K562 (cell line): ENCODE measurements at regions not wholly inside any gene's neighbourhood (a gene's known extent, or its start where the extent isn't known, plus 50 kb on each side); places are given as distances from the start of the nearest gene placed in this dataset.

ENCODE experiments used
- CC2D1A ChIP-seq: fragments of 450-650 bp; IDR thresholded peaks from 2 replicates; pipeline ENCODE4 v1.6.1; 2017; ENCODE audit warnings: mild to moderate bottlenecking
- KDM1A ChIP-seq, 2 experiments: fragments of 450-650 bp; IDR thresholded peaks; 2 replicates each; pipeline ENCODE4 v1.6.1; 2016; ENCODE audit warnings: mild to moderate bottlenecking in 2 of 2
- MAFG ChIP-seq: fragments of 450-650 bp; conservative IDR thresholded peaks from 2 replicates; pipeline ENCODE4 v1.6.1; 2016; ENCODE audit warnings: missing genetic modification characterization, missing compliant biosample characterization
- MED1 ChIP-seq: sonication (generic); formaldehyde crosslinking; IDR thresholded peaks from 2 replicates; pipeline ENCODE4 v1.8.1; 2023; ENCODE audit warnings: missing genetic modification reagents, borderline replicate concordance
- NR4A1 ChIP-seq, 2 experiments: fragments of 250-450 bp in 1 of 2; fragments of 450-650 bp in 1 of 2; sonication (Bioruptor Pico) in 1 of 2; IDR thresholded peaks; 2 replicates each; pipeline versions ENCODE4 v1.4.0 to v1.6.1; 2016 to 2020; ENCODE audit warnings: mild to moderate bottlenecking in 2 of 2, missing compliant biosample characterization in 1 of 2, missing genetic modification characterization in 1 of 2, moderate library complexity in 1 of 2
- PML ChIP-seq: IDR thresholded peaks from 2 replicates; pipeline ENCODE4 v1.6.1; 2012; ENCODE audit warnings: low read length, inconsistent platforms
- SAFB2 ChIP-seq: fragments of 200-400 bp; formaldehyde crosslinking; IDR thresholded peaks from 2 replicates; pipeline ENCODE4 v1.6.1; 2018; ENCODE audit warnings: borderline replicate concordance, low read length, low read depth, moderate library complexity; ENCODE audit not compliant: severe bottlenecking
- SMARCB1 ChIP-seq: IDR thresholded peaks from 2 replicates; pipeline ENCODE4 v1.6.1; 2011; ENCODE audit warnings: improper control_type of control experiment, low read depth; ENCODE audit not compliant: insufficient read length
- TSHZ1 ChIP-seq: fragments of 250-450 bp; sonication (Bioruptor Pico); IDR thresholded peaks from 2 replicates; pipeline ENCODE4 v1.4.0; 2020; ENCODE audit warnings: mild to moderate bottlenecking, moderate library complexity
- ZNF778 ChIP-seq: fragments of 450-650 bp; formaldehyde crosslinking; IDR thresholded peaks from 2 replicates; pipeline ENCODE4 v1.4.0; 2020; ENCODE audit warnings: mild to moderate bottlenecking, moderate library complexity
- TF ChIP-seq, protein P1 (sequence below): sonication (generic); formaldehyde crosslinking; IDR thresholded peaks from 2 replicates; pipeline ENCODE4 v1.8.1; 2023; ENCODE audit warnings: mild to moderate bottlenecking, missing genetic modification reagents
- TF ChIP-seq, protein P2 (sequence below), 2 experiments: fragments of 450-650 bp in 1 of 2; sonication (generic) in 1 of 2; formaldehyde crosslinking in 1 of 2; IDR thresholded peaks in 1 of 2; conservative IDR thresholded peaks in 1 of 2; 2 replicates each; pipeline versions ENCODE4 v1.6.1 to v1.8.1; 2016 to 2023; ENCODE audit warnings: mild to moderate bottlenecking in 2 of 2, moderate library complexity in 2 of 2, inconsistent platforms in 1 of 2, missing genetic modification reagents in 1 of 2
- TF ChIP-seq, protein P3 (sequence below): fragments of 450-650 bp; IDR thresholded peaks from 2 replicates; pipeline ENCODE4 v1.6.1; 2016

DNA sequence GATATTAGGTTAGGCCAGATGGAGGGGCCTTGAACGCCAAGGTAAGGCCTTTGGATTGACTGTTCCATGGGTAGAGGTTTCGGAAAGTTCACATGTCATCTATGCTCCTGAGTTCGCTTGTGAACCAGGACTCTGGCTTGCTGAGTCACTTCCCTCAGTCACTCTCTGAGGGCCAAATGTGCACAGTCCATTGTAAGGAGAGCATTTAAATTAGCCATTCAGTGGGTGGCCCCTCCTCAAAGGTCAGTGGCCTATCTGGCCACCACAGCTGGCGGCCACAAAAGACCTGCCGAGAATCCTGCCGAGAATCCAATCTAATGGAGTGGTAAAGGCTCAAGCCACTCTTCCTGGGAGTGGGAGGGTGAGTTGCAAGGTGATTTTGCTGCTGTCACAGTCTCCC is 58.9 kb upstream of the ARAP3 start (continued):
- TF ChIP-seq, protein P1, sequence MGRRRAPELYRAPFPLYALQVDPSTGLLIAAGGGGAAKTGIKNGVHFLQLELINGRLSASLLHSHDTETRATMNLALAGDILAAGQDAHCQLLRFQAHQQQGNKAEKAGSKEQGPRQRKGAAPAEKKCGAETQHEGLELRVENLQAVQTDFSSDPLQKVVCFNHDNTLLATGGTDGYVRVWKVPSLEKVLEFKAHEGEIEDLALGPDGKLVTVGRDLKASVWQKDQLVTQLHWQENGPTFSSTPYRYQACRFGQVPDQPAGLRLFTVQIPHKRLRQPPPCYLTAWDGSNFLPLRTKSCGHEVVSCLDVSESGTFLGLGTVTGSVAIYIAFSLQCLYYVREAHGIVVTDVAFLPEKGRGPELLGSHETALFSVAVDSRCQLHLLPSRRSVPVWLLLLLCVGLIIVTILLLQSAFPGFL (CRISPR knock-in tag): no peak
- peak; percentile 76 for TF ChIP-seq MAFG (tag)
- no peak for TF ChIP-seq SMARCB1
- TF ChIP-seq ZNF778: no peak
- no peak for TF ChIP-seq SAFB2
- peak; percentile 30 to 37; a peak in 2 of 4 replicates for TF ChIP-seq KDM1A (IDR thresholded peaks at IDR 0.05)
- no peak for TF ChIP-seq CC2D1A
- TF ChIP-seq, protein P2, sequence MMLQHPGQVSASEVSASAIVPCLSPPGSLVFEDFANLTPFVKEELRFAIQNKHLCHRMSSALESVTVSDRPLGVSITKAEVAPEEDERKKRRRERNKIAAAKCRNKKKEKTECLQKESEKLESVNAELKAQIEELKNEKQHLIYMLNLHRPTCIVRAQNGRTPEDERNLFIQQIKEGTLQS (IDR thresholded peaks at IDR 0.05): peak; percentile 18; the same call in 1 of the 2 replicates
- TF ChIP-seq, protein P2 (CRISPR knock-in tag; conservative IDR thresholded peaks at IDR 0.05): no peak
- no peak for TF ChIP-seq TSHZ1 (CRISPR knock-in tag)
- TF ChIP-seq NR4A1 (CRISPR knock-in tag; IDR thresholded peaks at IDR 0.05): no peak
- TF ChIP-seq NR4A1 (tag; IDR thresholded peaks at IDR 0.05): no peak
- TF ChIP-seq, protein P3, sequence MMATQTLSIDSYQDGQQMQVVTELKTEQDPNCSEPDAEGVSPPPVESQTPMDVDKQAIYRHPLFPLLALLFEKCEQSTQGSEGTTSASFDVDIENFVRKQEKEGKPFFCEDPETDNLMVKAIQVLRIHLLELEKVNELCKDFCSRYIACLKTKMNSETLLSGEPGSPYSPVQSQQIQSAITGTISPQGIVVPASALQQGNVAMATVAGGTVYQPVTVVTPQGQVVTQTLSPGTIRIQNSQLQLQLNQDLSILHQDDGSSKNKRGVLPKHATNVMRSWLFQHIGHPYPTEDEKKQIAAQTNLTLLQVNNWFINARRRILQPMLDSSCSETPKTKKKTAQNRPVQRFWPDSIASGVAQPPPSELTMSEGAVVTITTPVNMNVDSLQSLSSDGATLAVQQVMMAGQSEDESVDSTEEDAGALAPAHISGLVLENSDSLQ: peak; percentile 33; the same call in 1 of the 2 replicates
- TF ChIP-seq MED1: no peak
- no peak for TF ChIP-seq PML
